ENCODE measurements at regions not wholly inside any gene's neighbourhood (a gene's known extent, or its start where the extent isn't known, plus 50 kb on each side); places are given as distances from the start of the nearest gene placed in this dataset.

DNA sequence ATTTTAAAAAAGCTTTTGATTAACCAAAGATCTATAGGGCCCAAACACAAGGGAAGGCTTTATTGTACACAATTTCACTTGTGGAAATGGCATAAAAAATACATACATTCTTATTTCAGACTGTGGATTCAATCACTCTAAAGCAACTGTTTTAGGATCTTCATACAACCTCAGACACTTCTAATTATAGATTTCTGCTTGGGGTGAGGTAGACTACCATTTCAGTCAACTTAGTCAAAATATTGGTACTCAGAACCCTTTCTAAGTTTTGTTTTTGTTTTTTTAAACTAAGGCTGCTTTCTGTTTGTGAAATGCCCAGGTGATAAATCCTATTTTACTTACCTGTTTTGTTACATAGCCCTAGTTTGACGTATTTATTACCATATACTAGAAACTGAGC, 284.5 kb upstream of the RASA1 start:
- peaks cover 26 to 30% of the 10 kb centered on the region in 2 donors for H3K4me1 ChIP-seq (ENCODE audit: control insufficient read depth in 1 of 2, insufficient read depth in 2 of 2, low read length in 2 of 2)
- no peaks in the 10 kb centered on the region for H3K36me3 ChIP-seq (replicated peaks in 1 of 2; ENCODE audit: control insufficient read depth in 1 of 2, insufficient read depth in 2 of 2, low read length in 2 of 2)
- H2AFZ ChIP-seq (ENCODE audit: insufficient read depth, low read depth, low read length, poor library complexity, severe bottlenecking), result no peak overlapping the region
- TF ChIP-seq CTCF (IDR thresholded peaks at IDR 0.05), result no peak
- H3K4me3 Mint-ChIP-seq, result no peak overlapping the region
- H3K27me3 Mint-ChIP-seq (ENCODE audit: low read depth in 3 of 3), result no peaks in the 10 kb centered on the region
- peaks cover 0 to 5% (median 0%) of the 10 kb centered on the region in 7 donors for H3K9me3 Mint-ChIP-seq
- peaks cover 0 to 2% of the 10 kb centered on the region in 2 donors for H3K36me3 Mint-ChIP-seq
- no peak overlapping the region for H3K4me2 ChIP-seq (replicated peaks; ENCODE audit: extremely low read depth, low read length, poor library complexity, severe bottlenecking)
- H3K27ac ChIP-seq (ENCODE audit: low read depth in 1 of 2, low read length in 2 of 2), result no peak overlapping the region
- H3K4me3 ChIP-seq (replicated peaks in 1 of 3; ENCODE audit: low read depth in 2 of 3, low read length in 3 of 3), result no peak overlapping the region
- H3K79me2 ChIP-seq (ENCODE audit: insufficient read depth, low read length), result no peaks in the 10 kb centered on the region
- no peaks in the 10 kb centered on the region for H3K27me3 ChIP-seq (ENCODE audit: control insufficient read depth in 2 of 2, insufficient read depth in 2 of 2, low read length in 2 of 2)
- WGBS (ENCODE audit: insufficient coverage), result no CpG with 5 or more reads among the region's 1 CpG
- intact Hi-C loops (cut with micrococcal nuclease), result no loop called here
- H3K4me1 Mint-ChIP-seq, result peaks cover 32% of the 10 kb centered on the region
- no peak overlapping the region for H3K27ac Mint-ChIP-seq
- H3K9me3 ChIP-seq (replicated peaks in 1 of 2; ENCODE audit: control insufficient read depth in 1 of 2, insufficient read depth in 1 of 2, low read length in 2 of 2), result no peaks in the 10 kb centered on the region
- H4K20me1 ChIP-seq (ENCODE audit: insufficient read depth, low read length), result no peaks in the 10 kb centered on the region
- no peak for DNase-seq
- H3K9ac ChIP-seq (ENCODE audit: insufficient read depth, low read length, poor library complexity, severe bottlenecking), result no peak overlapping the region

- H3K79me2 ChIP-seq (ENCODE audit: insufficient read depth, low read length), result no peaks in the 10 kb centered on the region
- no peak for DNase-seq
- Mint-ChIP-seq H3K27me3 (ENCODE audit: low read depth in 3 of 3) (no peaks in the 10 kb centered on the region), H3K4me1 (no peaks in the 10 kb centered on the region), H3K27ac (no peak overlapping the region), H3K36me3 (no peaks in the 10 kb centered on the region), H3K9me3 (peaks cover 0 to 2% (median 0%) of the 10 kb centered on the region in 7 donors), H3K4me3 (no peak overlapping the region)
- no peaks in the 10 kb centered on the region for H3K36me3 ChIP-seq (replicated peaks in 1 of 2; ENCODE audit: control insufficient read depth in 1 of 2, insufficient read depth in 2 of 2, low read length in 2 of 2)
- no peak for TF ChIP-seq CTCF (IDR thresholded peaks at IDR 0.05)
- H3K4me1 ChIP-seq (ENCODE audit: control insufficient read depth in 1 of 2, insufficient read depth in 2 of 2, low read length in 2 of 2), result no peaks in the 10 kb centered on the region
- H3K4me2 ChIP-seq (replicated peaks; ENCODE audit: extremely low read depth, low read length, poor library complexity, severe bottlenecking), result no peak overlapping the region
- no peak overlapping the region for H3K9ac ChIP-seq (ENCODE audit: insufficient read depth, low read length, poor library complexity, severe bottlenecking)
- intact Hi-C loops (cut with micrococcal nuclease), result no loop called here
- no peak overlapping the region for H2AFZ ChIP-seq (ENCODE audit: insufficient read depth, low read depth, low read length, poor library complexity, severe bottlenecking)
- WGBS (ENCODE audit: insufficient coverage), result no CpG with 5 or more reads among the region's 3 CpGs
- H3K4me3 ChIP-seq (replicated peaks in 1 of 3; ENCODE audit: low read depth in 2 of 3, low read length in 3 of 3), result no peak overlapping the region
- H3K27ac ChIP-seq (ENCODE audit: low read depth in 1 of 2, low read length in 2 of 2), result no peak overlapping the region
- H3K9me3 ChIP-seq (replicated peaks in 1 of 2; ENCODE audit: control insufficient read depth in 1 of 2, insufficient read depth in 1 of 2, low read length in 2 of 2), result no peaks in the 10 kb centered on the region
- no peaks in the 10 kb centered on the region for H4K20me1 ChIP-seq (ENCODE audit: insufficient read depth, low read length)
- H3K27me3 ChIP-seq (ENCODE audit: control insufficient read depth in 2 of 2, insufficient read depth in 2 of 2, low read length in 2 of 2), result no peaks in the 10 kb centered on the region
These were observed 280.8 kb upstream of the RASA1 start for GRCh38 chr5:86986837-86987236.

All from CD14-positive monocyte (primary cell).